Stimulated activated CD4-positive, alpha-beta T cell treated with anti-CD3 and anti-CD28 coated beads, Interleukin-12 subunit alpha, Interleukin-12 subunit beta, amount 100 ng/mL, for 4 hours (primary cell): ENCODE measurements at regions not wholly inside any gene's neighbourhood (a gene's known extent, or its start where the extent isn't known, plus 50 kb on each side); places are given as distances from the start of the nearest gene placed in this dataset.

Experiments used
- DNase-seq: peaks from one replicate; pipeline ENCODE4 v3.0.0-alpha.2; 2020

- no peak for DNase-seq
Measured at GRCh38 chr6:45791211-45792168, 224.2 kb downstream of the CLIC5 start.

GRCh38 chr6:45789238-45789637 lies 226.4 kb downstream of the CLIC5 start:
- no peak for DNase-seq

- DNase-seq = no peak
Measured at GRCh38 chr6:45787384-45787783, 228.3 kb downstream of the CLIC5 start.

- DNase-seq = no peak
Measured at GRCh38 chr6:45786355-45786781, 229.3 kb downstream of the CLIC5 start.

GRCh38 chr6:45784250-45784649 lies 231.4 kb downstream of the CLIC5 start:
- DNase-seq = no peak

DNA sequence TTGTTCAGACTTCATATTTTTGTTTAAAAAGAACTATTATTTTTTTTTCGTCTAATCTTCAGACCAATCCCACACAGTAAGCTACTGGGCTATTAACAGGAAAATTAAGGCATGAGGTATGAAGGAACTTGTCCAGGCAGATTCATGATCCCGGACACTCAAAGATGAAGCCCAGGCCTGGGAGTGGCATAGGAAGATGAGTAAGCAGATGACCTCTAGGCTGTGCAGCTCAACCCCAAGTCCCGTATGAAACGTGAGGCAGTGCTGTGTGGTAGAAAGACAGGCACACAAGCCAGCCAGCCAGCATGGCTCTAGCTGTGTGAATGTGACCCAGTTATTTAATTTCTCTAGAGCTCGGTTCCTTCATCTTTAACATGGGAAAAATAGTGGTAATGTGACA lies 231.9 kb downstream of the CLIC5 start:
- DNase-seq = no peak

DNA sequence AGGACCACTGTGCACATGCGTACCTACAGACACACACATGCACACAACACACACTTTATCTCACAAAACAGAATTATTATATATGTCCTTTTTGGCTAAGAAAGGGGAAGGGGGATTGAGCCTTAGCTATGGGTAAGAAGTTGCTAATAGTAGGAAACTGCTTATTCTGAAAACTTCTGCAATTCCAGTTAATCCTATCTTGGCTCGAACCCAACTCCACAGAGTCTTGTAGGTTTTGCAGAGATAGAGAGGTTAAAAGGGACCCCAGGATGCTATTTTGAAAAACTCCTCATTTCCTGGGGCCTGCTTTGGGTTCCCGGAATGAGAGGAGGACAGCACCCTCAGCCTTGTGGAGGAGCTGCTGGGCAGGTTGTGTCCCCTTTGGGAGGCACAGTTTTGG lies 233.8 kb downstream of the CLIC5 start:
- no peak for DNase-seq

GRCh38 chr6:45780523-45780922 lies 235.1 kb downstream of the CLIC5 start:
- DNase-seq = no peak

DNA sequence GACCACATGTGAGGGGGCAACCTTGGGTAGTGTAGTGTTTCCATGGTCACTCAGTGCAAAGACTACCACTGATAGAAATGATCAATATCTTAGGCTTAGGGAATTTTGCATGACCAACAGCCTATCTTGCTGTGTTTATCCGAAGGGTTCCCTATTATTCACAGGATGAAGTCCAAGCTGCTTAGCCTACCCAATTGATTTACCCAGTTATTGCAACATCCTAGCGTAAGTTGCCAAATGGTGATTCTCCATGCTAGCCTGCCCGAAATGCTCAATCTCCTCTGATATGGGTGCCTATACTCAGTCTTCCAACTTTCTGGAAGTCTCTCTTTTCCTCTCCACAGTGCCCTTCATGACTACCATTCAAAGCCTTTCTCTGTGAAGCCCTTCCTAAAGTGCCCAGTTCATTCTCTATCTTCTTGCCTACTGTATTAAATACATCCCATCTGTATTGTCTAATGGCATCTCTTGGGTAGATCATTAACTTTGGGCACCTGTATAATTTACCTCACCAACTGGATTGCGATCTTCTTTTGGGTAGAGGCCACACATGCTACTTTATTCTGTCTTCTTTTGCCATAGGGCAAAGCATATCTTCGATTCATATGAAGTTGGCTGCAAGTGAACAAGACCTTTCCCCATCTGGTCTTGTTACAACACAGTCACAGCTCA lies 240.5 kb downstream of the CLIC5 start:
- DNase-seq = no peak

DNA sequence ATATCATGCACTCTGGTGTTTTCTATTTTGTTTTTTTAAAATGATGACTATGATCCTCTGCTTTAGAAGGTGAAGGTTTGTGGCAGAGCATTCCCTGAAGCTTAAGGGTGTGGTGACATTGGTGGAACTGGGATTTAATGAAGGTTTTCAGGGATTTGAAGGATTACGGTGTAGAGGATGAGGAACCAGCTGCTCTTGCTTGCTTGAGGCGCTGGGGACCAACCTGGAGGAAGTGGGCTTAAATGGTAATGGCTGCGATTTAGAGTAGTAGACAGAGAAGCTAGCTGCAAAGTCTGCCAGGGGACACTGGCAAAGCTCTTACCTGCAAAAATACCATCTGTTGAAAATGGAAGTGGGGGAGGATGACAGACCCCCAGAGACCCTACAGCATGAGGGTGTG lies 241.8 kb downstream of the CLIC5 start:
- no peak for DNase-seq

DNA sequence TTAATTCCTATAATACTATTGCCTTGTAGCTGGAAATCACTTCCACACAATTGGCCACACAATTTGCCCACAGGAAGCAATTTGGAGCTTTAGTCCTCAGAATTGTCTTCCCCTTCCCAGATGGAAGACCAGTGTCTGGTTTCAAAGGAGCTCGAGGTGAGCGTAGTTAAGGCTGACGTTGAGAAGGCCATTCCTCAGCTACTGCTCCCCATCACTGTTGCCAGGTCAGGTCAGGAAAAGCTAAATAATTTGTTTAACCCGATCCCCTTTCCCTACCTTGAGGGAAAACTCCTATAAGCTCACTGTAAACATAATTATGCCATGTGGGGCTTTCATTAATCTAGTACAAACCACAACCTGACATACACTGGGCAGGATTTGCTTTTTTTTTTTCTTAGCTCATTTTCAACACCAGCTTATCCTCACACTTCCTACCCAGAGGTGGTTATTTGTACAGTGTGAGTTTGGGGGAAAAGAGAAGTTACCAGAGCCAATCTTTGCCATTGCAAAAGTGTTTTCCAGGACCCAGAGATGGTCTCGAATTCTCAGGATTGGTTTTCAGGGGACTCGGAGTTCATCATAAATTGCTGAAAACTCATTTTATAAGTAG lies 242.7 kb downstream of the CLIC5 start:
- DNase-seq = no peak

DNA sequence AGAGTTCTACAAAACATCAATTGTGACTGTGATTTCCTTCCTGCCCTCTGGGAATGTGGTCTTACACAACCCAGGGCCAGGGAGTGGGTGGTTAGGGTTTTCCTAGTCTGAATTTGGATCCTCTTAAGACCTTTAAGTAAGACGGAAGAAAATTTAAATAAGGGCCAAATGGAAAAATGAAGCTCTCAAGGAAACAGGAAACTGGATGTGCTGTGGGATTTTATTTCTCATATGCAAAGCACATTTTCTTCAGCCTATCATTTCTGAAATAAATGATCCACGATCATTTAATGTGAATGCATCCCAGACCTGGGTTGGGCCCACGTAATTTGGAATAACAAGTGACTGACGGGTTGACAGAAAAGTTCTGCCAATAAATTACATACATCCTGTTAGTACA lies 243.6 kb downstream of the CLIC5 start:
- no peak for DNase-seq

- no peak for DNase-seq
Measured at GRCh38 chr6:45763281-45763680, 252.4 kb downstream of the CLIC5 start.

- no peak for DNase-seq
Measured at GRCh38 chr6:45759472-45759810, 256.2 kb downstream of the CLIC5 start.

- no peak for DNase-seq
Measured at GRCh38 chr6:45758787-45759471, 256.7 kb downstream of the CLIC5 start.

DNA sequence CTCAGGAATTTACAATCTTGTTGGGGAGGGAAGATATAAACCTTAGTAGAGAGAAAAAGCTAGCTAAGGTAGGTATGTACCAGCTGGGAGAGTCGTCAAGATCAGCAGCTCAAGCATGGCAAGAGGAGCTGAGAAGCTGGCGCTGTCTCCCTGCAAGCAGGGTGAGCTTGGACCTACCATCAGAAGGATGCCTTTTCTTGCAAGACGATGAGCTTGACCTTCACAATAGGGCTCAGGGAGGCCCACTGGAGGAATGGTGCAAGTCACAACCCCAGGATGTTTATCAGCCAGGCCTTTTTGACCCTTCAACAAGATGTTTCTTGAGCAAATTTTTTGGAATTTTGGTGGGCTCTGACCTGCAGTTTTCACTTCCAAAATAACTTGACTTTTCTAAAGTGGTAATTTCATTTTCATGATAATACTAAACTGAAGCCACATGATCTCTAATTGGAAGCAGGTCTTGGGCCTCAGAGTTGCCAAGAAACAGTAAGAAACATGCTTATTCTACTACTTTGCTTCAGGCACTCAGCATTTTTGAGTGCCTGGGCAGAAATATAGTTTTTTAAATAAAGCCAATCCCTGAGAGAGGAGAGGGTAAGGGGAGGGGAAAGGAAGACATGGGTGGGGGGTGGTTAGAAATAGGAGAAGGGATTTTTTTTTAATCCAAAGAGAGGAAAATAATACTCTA lies 258.1 kb downstream of the CLIC5 start:
- no peak for DNase-seq

DNA sequence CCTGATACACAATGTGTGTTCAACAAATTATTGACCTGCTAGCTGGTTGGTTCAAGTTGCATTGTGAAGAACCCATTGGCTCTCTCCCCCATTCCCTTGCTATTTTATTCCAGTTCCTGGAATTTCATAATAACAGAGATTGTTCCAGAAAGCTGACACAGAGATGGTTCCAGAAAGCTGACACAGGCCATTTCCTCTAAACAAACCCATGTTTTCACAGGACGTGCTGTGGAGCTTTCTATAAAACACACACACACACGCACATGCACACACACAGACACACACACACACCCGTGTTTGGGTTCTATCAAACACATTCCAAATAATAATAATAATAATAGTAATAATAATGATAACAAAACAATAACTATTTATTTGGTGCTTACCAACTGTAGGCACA lies 259.1 kb downstream of the CLIC5 start:
- DNase-seq = no peak

DNA sequence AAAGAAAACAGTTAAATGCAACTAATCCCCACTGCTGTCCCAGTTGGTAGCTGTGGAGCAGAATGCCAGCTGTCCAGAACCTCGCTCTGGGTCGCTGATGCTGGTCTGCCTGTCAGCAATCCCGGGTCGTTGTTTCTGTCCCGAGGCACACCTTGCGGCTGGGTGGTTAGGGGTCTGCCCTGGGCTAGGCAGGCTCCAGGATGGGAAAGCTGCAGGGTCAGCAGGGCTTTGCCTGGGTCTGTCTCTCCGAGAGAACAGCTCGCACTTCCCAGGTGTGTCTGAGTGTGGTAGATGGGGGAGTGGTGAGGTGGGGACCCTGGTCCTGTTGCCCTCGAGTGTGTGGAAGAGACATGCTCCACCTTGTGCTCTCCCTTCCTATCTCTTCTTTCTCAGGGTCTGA lies 261.2 kb downstream of the CLIC5 start:
- DNase-seq = no peak

- DNase-seq = no peak
Measured at GRCh38 chr6:45746046-45746445, 269.6 kb downstream of the CLIC5 start.

GRCh38 chr6:45743028-45743615 lies 272.5 kb downstream of the CLIC5 start:
- no peak for DNase-seq

DNA sequence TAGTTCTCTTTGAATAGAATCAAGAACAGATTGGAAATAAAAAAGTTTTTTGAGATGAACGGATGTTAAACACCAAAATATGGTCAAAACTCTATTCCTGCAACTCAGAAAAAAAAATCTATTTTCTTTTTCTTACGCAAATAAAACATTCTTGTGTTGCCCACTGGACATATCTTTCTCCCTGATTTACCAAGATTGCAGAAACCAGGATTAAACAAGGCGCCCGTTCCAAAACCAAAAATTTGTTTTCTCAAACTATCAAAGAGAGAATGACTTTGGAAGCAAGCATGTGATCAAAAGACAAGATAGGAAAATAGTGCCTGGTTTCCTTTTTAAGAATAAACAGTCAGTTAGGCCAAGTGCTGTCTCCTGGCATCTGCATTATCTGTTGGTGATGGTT lies 273.1 kb downstream of the CLIC5 start:
- DNase-seq = no peak

GRCh38 chr6:45741437-45742171 lies 274.1 kb downstream of the CLIC5 start:
- DNase-seq = no peak
